ENCODE measurements at regions not wholly inside any gene's neighbourhood (a gene's known extent, or its start where the extent isn't known, plus 50 kb on each side); places are given as distances from the start of the nearest gene placed in this dataset.

GRCh38 chr2:150312271-150312670 is 175.2 kb downstream of the RND3 start:
- DNase-seq (ENCODE audit: low spot score): no peak

GRCh38 chr2:150309311-150310080 is 178.0 kb downstream of the RND3 start:
- no peak for DNase-seq (ENCODE audit: low spot score)

- no peak for DNase-seq (ENCODE audit: low spot score)
These were observed 180.2 kb downstream of the RND3 start for GRCh38 chr2:150307258-150307657.

GRCh38 chr2:150303281-150303680 is 184.2 kb downstream of the RND3 start:
- DNase-seq (ENCODE audit: low spot score): no peak

GRCh38 chr2:150298571-150299305 is 188.7 kb downstream of the RND3 start:
- no peak for DNase-seq (ENCODE audit: low spot score)

- no peak for DNase-seq (ENCODE audit: low spot score)
These were observed 190.5 kb downstream of the RND3 start for GRCh38 chr2:150296770-150297546.

- DNase-seq (ENCODE audit: low spot score): no peak
These were observed 191.9 kb downstream of the RND3 start for GRCh38 chr2:150295544-150295943.

- no peak for DNase-seq (ENCODE audit: low spot score)
These were observed 193.7 kb downstream of the RND3 start for GRCh38 chr2:150293771-150294170.

- DNase-seq (ENCODE audit: low spot score): no peak
These were observed 194.7 kb downstream of the RND3 start for GRCh38 chr2:150292807-150293206.

GRCh38 chr2:150292192-150292591 is 195.3 kb downstream of the RND3 start:
- no peak for DNase-seq (ENCODE audit: low spot score)

GRCh38 chr2:150286730-150287362 is 200.6 kb downstream of the RND3 start:
- no peak for DNase-seq (ENCODE audit: low spot score)

GRCh38 chr2:150284116-150284515 is 203.4 kb downstream of the RND3 start:
- DNase-seq (ENCODE audit: low spot score): no peak

- no peak for DNase-seq (ENCODE audit: low spot score)
These were observed 204.6 kb downstream of the RND3 start for GRCh38 chr2:150282771-150283371.

GRCh38 chr2:150282357-150282756 is 205.1 kb downstream of the RND3 start:
- DNase-seq (ENCODE audit: low spot score): no peak

GRCh38 chr2:150280231-150280630 is 207.2 kb downstream of the RND3 start:
- no peak for DNase-seq (ENCODE audit: low spot score)

- no peak for DNase-seq (ENCODE audit: low spot score)
These were observed 207.8 kb downstream of the RND3 start for GRCh38 chr2:150279686-150280085.

GRCh38 chr2:150276737-150277136 is 210.7 kb downstream of the RND3 start:
- DNase-seq (ENCODE audit: low spot score): no peak

- DNase-seq (ENCODE audit: low spot score): no peak
These were observed 213.4 kb downstream of the RND3 start for GRCh38 chr2:150274108-150274507.

GRCh38 chr2:150271952-150272802 is 215.3 kb downstream of the RND3 start:
- peak; percentile 45 for DNase-seq (ENCODE audit: low spot score)

GRCh38 chr2:150267651-150268415 is 219.6 kb downstream of the RND3 start:
- no peak for DNase-seq (ENCODE audit: low spot score)

All from AG08396 (cell line).